Left ventricle myocardium superior (tissue), 1 donor: ENCODE measurements at regions not wholly inside any gene's neighbourhood (a gene's known extent, or its start where the extent isn't known, plus 50 kb on each side); places are given as distances from the start of the nearest gene placed in this dataset.

ENCODE experiments used
- ATAC-seq: fragments of 200-7000 bp; cut with Tn5 transposase; one replicate; pipeline ENCODE4 v1.9.1; 2020; ENCODE audit warnings: mild to moderate bottlenecking, moderate library complexity
- DNase-seq: peaks from one replicate; pipeline ENCODE4 v3.0.0-alpha.2; 2020
- intact Hi-C: fragments of 100-400 bp; cut with micrococcal nuclease; formaldehyde crosslinking; loops from one replicate; pipeline ENCODE4 v1.11.0; 2022
- donor health status: DM: no; HTN: yes; CAD: no; lungs with severe emphysema.

- DNase-seq: no peak
- no peak for ATAC-seq
- intact Hi-C loops: no loop called here
These were observed 420.0 kb downstream of the MN1 start for GRCh38 chr22:27381552-27381951.

- intact Hi-C loops: no loop called here
- DNase-seq (no peak), ATAC-seq (no peak)
These were observed 419.4 kb downstream of the MN1 start for GRCh38 chr22:27381960-27382742.

GRCh38 chr22:27382947-27383346 lies 418.6 kb downstream of the MN1 start:
- intact Hi-C loops: no loop called here
- no peak for DNase-seq

GRCh38 chr22:27383896-27384295 lies 417.7 kb downstream of the MN1 start:
- intact Hi-C loops: no loop called here
- ATAC-seq: no peak
- DNase-seq: no peak

More at GRCh38 chr22:27382947-27383346, 418.6 kb downstream of the MN1 start:
- ATAC-seq: no peak

- intact Hi-C loops: no loop called here
- ATAC-seq (no peak), DNase-seq (no peak)
These were observed 416.1 kb downstream of the MN1 start for GRCh38 chr22:27385261-27385998.

GRCh38 chr22:27386186-27386585 lies 415.4 kb downstream of the MN1 start:
- DNase-seq (no peak), ATAC-seq (no peak)
- intact Hi-C loops: no loop called here

- ATAC-seq (no peak), DNase-seq (no peak)
- intact Hi-C loops: no loop called here
These were observed 414.0 kb downstream of the MN1 start for GRCh38 chr22:27387561-27387960.

GRCh38 chr22:27388090-27388600 lies 413.4 kb downstream of the MN1 start:
- intact Hi-C loops: no loop called here
- no peak for DNase-seq
- no peak for ATAC-seq

- intact Hi-C loops: no loop called here
- no peak for ATAC-seq
- DNase-seq: no peak
These were observed 411.9 kb downstream of the MN1 start for GRCh38 chr22:27389727-27390075.

- ATAC-seq: peak; percentile 95
- intact Hi-C loops: no loop called here
- DNase-seq: peak; percentile 78
These were observed 410.3 kb downstream of the MN1 start for GRCh38 chr22:27391092-27391770.

- DNase-seq (no peak), ATAC-seq (no peak)
- intact Hi-C loops: no loop called here
These were observed 408.2 kb downstream of the MN1 start for GRCh38 chr22:27393371-27393770.

- DNase-seq (no peak), ATAC-seq (no peak)
- intact Hi-C loops: no loop called here
These were observed 406.7 kb downstream of the MN1 start for GRCh38 chr22:27394806-27395404.

GRCh38 chr22:27397036-27397953 lies 404.3 kb downstream of the MN1 start:
- DNase-seq: no peak
- ATAC-seq: peak; percentile 24
- intact Hi-C loops: no loop called here

GRCh38 chr22:27397954-27398342 lies 403.6 kb downstream of the MN1 start:
- DNase-seq (peak; percentile 84), ATAC-seq (peak; percentile 93)
- intact Hi-C loops: no loop called here

- no peak for DNase-seq
- intact Hi-C loops: no loop called here
- peak; percentile 37 for ATAC-seq
These were observed 402.4 kb downstream of the MN1 start for GRCh38 chr22:27399161-27399560.

GRCh38 chr22:27400811-27401210 lies 400.7 kb downstream of the MN1 start:
- intact Hi-C loops: no loop called here
- no peak for ATAC-seq
- DNase-seq: no peak

GRCh38 chr22:27401321-27401720 lies 400.2 kb downstream of the MN1 start:
- intact Hi-C loops: no loop called here
- DNase-seq (no peak), ATAC-seq (no peak)

GRCh38 chr22:27404441-27404840 lies 397.1 kb downstream of the MN1 start:
- ATAC-seq (no peak), DNase-seq (no peak)
- intact Hi-C loops: no loop called here
